ENCODE measurements at regions not wholly inside any gene's neighbourhood (a gene's known extent, or its start where the extent isn't known, plus 50 kb on each side); places are given as distances from the start of the nearest gene placed in this dataset.

- no peak for TF ChIP-seq ZNF124 (CRISPR knock-in tag; IDR thresholded peaks at IDR 0.05)
- TF ChIP-seq MEIS2 (IDR thresholded peaks at IDR 0.05; ENCODE audit: partially characterized antibody) = no peak
Measured at GRCh38 chr4:155592938-155593297, 73.7 kb upstream of the GUCY1A1 start (continued).

GRCh38 chr4:155592179-155592937 is 74.3 kb upstream of the GUCY1A1 start:
- WGBS (ENCODE audit: insufficient coverage, low coverage, missing lambda C conversion rate) = 0% methylated on average over 3 of the region's 3 CpGs
- CTCF ChIA-PET (ENCODE audit: low intra/inter-chr PET ratio) = no interaction called here
- Histone ChIP-seq H3K9me1 (ENCODE audit: control insufficient read depth, insufficient read depth, low read length) (no peaks in the 10 kb centered on the region), H4K20me1 (replicated peaks; ENCODE audit: control insufficient read depth, insufficient read depth, low read length) (no peaks in the 10 kb centered on the region), H3K27ac (ENCODE audit: extremely low read depth, low read depth, low read length) (no peak overlapping the region), H3K27me3 (ENCODE audit: control insufficient read depth in 2 of 2, insufficient read depth in 2 of 2, low read length in 2 of 2) (no peaks in the 10 kb centered on the region), H3K4me2 (ENCODE audit: insufficient read depth, low read length) (no peak overlapping the region), H3K4me3 (no peak overlapping the region), H3K79me2 (ENCODE audit: control insufficient read depth, insufficient read depth, low read length) (no peaks in the 10 kb centered on the region), H2AFZ (ENCODE audit: low read depth, low read length) (no peak overlapping the region), H3K36me3 (ENCODE audit: control insufficient read depth, insufficient read depth, low read length) (no peaks in the 10 kb centered on the region), H3K9ac (ENCODE audit: insufficient read depth in 1 of 2, low read depth in 2 of 2, low read length in 2 of 2) (no peak overlapping the region), H3K4me1 (replicated peaks in 1 of 2; ENCODE audit: control insufficient read depth in 2 of 2, insufficient read depth in 2 of 2, low read length in 2 of 2) (no peaks in the 10 kb centered on the region), H3K9me3 (replicated peaks; ENCODE audit: control insufficient read depth, insufficient read depth, low read depth, low read length) (0 out of 2 replicates have a peak, but pooled peaks cover 2% of the 10 kb centered on the region)
- POLR2A ChIA-PET = no interaction called here
- no peak for ATAC-seq
- in situ Hi-C loops (cut with MboI) = no loop called here
- TF ChIP-seq TFAP4 (CRISPR knock-in tag; IDR thresholded peaks at IDR 0.05; ENCODE audit: borderline replicate concordance) = no peak
- no peak for TF ChIP-seq DIDO1 (tag; IDR thresholded peaks at IDR 0.05; ENCODE audit: low read depth)
- no peak for TF ChIP-seq ZFX (CRISPR knock-in tag; IDR thresholded peaks at IDR 0.05)
- no peak for TF ChIP-seq THRA (IDR thresholded peaks at IDR 0.05)
- TF ChIP-seq CHD4 (IDR thresholded peaks at IDR 0.05; ENCODE audit: insufficient read depth, insufficient replicate concordance, low read depth, low read length, poor library complexity, severe bottlenecking) = no peak
- no peak for TF ChIP-seq ASH1L (IDR thresholded peaks at IDR 0.05; ENCODE audit: borderline replicate concordance, low read depth, partially characterized antibody)
- TF ChIP-seq ZNF395 (CRISPR knock-in tag; IDR thresholded peaks at IDR 0.05) = no peak
- no peak for TF ChIP-seq ZBTB33 (CRISPR knock-in tag; IDR thresholded peaks at IDR 0.05)
- TF ChIP-seq CREB5 (CRISPR knock-in tag; IDR thresholded peaks at IDR 0.05) = no peak
- intact Hi-C loops (cut with micrococcal nuclease) = no loop called here
- FAIRE-seq = no peak
- no peak for DNase-seq (ENCODE audit: extremely low read depth in 1 of 4, low spot score in 3 of 4)
- no TSS peak for BruUV-seq (replicated peaks)

Measured in K562 (cell line).